ENCODE measurements at regions not wholly inside any gene's neighbourhood (a gene's known extent, or its start where the extent isn't known, plus 50 kb on each side); places are given as distances from the start of the nearest gene placed in this dataset.

- DNase-seq (ENCODE audit: low spot score): no peak
Observed at GRCh38 chr5:4229414-4230292, 634.0 kb downstream of the IRX1 start.

GRCh38 chr5:4230471-4230785 is 634.8 kb downstream of the IRX1 start:
- DNase-seq (ENCODE audit: low spot score): no peak

- DNase-seq (ENCODE audit: low spot score): no peak
Observed at GRCh38 chr5:4230786-4231641, 635.4 kb downstream of the IRX1 start.

- no peak for DNase-seq (ENCODE audit: low spot score)
Observed at GRCh38 chr5:4232084-4232483, 636.5 kb downstream of the IRX1 start.

- no peak for DNase-seq (ENCODE audit: low spot score)
Observed at GRCh38 chr5:4233671-4234070, 638.0 kb downstream of the IRX1 start.

- DNase-seq (ENCODE audit: low spot score): no peak
Observed at GRCh38 chr5:4243479-4244264, 648.0 kb downstream of the IRX1 start.

GRCh38 chr5:4244306-4244705 is 648.7 kb downstream of the IRX1 start:
- DNase-seq (ENCODE audit: low spot score): no peak

GRCh38 chr5:4245076-4245475 is 649.4 kb downstream of the IRX1 start:
- DNase-seq (ENCODE audit: low spot score): no peak

GRCh38 chr5:4245511-4245910 is 649.9 kb downstream of the IRX1 start:
- DNase-seq (ENCODE audit: low spot score): no peak

GRCh38 chr5:4246447-4246846 is 650.8 kb downstream of the IRX1 start:
- DNase-seq (ENCODE audit: low spot score): no peak

GRCh38 chr5:4250254-4250653 is 654.6 kb downstream of the IRX1 start:
- no peak for DNase-seq (ENCODE audit: low spot score)

GRCh38 chr5:4252385-4252784 is 656.8 kb downstream of the IRX1 start:
- DNase-seq (ENCODE audit: low spot score): no peak

GRCh38 chr5:4254736-4255135 is 659.1 kb downstream of the IRX1 start:
- no peak for DNase-seq (ENCODE audit: low spot score)

GRCh38 chr5:4255441-4255840 is 659.8 kb downstream of the IRX1 start:
- no peak for DNase-seq (ENCODE audit: low spot score)

- no peak for DNase-seq (ENCODE audit: low spot score)
Observed at GRCh38 chr5:4258170-4258569, 662.5 kb downstream of the IRX1 start.

- DNase-seq (ENCODE audit: low spot score): no peak
Observed at GRCh38 chr5:4271193-4271592, 675.6 kb downstream of the IRX1 start.

GRCh38 chr5:4275232-4275631 is 679.6 kb downstream of the IRX1 start:
- DNase-seq (ENCODE audit: low spot score): no peak

- no peak for DNase-seq (ENCODE audit: low spot score)
Observed at GRCh38 chr5:4294878-4295277, 699.2 kb downstream of the IRX1 start.

GRCh38 chr5:4295663-4296339 is 700.2 kb downstream of the IRX1 start:
- DNase-seq (ENCODE audit: low spot score): no peak

- DNase-seq (ENCODE audit: low spot score): no peak
Observed at GRCh38 chr5:4306057-4306456, 710.4 kb downstream of the IRX1 start.

- DNase-seq (ENCODE audit: low spot score): no peak
Observed at GRCh38 chr5:4309026-4309425, 713.4 kb downstream of the IRX1 start.

GRCh38 chr5:4313138-4313537 is 717.5 kb downstream of the IRX1 start:
- no peak for DNase-seq (ENCODE audit: low spot score)
